Body of pancreas (tissue), 4 donors: ENCODE measurements at regions not wholly inside any gene's neighbourhood (a gene's known extent, or its start where the extent isn't known, plus 50 kb on each side); places are given as distances from the start of the nearest gene placed in this dataset.
"Not testable (repeated sequence)": the region's sequence is repeated elsewhere in the genome, so short reads cannot be mapped to it uniquely, and the experiment has no call there.

Source experiments
- ATAC-seq: fragments of 150-250 bp; one replicate; pipeline ENCODE4 v1.9.1; 2016
- DNase-seq, 4 donors: peaks; one replicate each; pipeline ENCODE4 v3.0.0-alpha.2; 2019
- H3K27ac ChIP-seq, 4 donors: fragments of 200-600 bp; sonication (generic); 1 replicate in 3 of 4; 2 replicates in 1 of 4; pipeline versions ENCODE4 v1.5.1 to v1.6.1; 2016 to 2019; ENCODE audit warnings: mild to moderate bottlenecking in 1 of 4, mixed read lengths in 1 of 4, moderate library complexity in 1 of 4
- H3K27me3 ChIP-seq, 2 donors: fragments of 200-600 bp; sonication (generic); one replicate each; pipeline ENCODE4 v1.6.0; 2016; ENCODE audit warnings: mild to moderate bottlenecking in 1 of 2
- H3K36me3 ChIP-seq, 2 donors: fragments of 200-600 bp; sonication (generic); replicated peaks in 1 of 2; 2 replicates each; pipeline ENCODE4 v1.5.1; 2016; ENCODE audit warnings: low read depth in 2 of 2; ENCODE audit not compliant: insufficient read depth in 1 of 2
- H3K4me1 ChIP-seq: fragments of 200-600 bp; sonication (generic); one replicate; pipeline ENCODE4 v1.6.0; 2016
- H3K4me3 ChIP-seq, 2 donors: fragments of 200-600 bp; sonication (generic); 1 replicate in 1 of 2; 2 replicates in 1 of 2; pipeline ENCODE4 v1.5.1; 2016 to 2019
- H3K9me3 ChIP-seq, 3 donors: fragments of 200-600 bp; sonication (generic); 1 replicate in 2 of 3; 2 replicates in 1 of 3; pipeline ENCODE4 v1.5.1; 2016
- CTCF ChIP-seq, 7 experiments: fragments of 450-650 bp in 4 of 7; fragments of 200-600 bp in 3 of 7; sonication (generic) in 3 of 7; IDR thresholded peaks; one replicate each; pipeline ENCODE4 v1.5.1; 2016 to 2019; ENCODE audit warnings: antibody characterized with exemption in 7 of 7
- POLR2A ChIP-seq, 3 donors: fragments of 450-650 bp; IDR thresholded peaks; one replicate each; pipeline ENCODE4 v1.6.1; 2016; ENCODE audit warnings: antibody characterized with exemption in 3 of 3, mild to moderate bottlenecking in 2 of 3
- WGBS, 2 donors: methylation state at CpG; one replicate each; pipeline ENCODE4 v1.1.5; 2017; 5-methylcytosine and 5-hydroxymethylcytosine counted together
- intact Hi-C: fragments of 100-400 bp; cut with DNase I; formaldehyde crosslinking; loops from one replicate; pipeline ENCODE4 v1.15.1; 2023

GRCh38 chr10:9449530-9449929 is 1395.0 kb downstream of the GATA3 start:
- intact Hi-C loops = no loop called here
- DNase-seq (no peak), ATAC-seq (no peak)
- H3K27ac ChIP-seq = no peak overlapping the region
- H3K9me3 ChIP-seq = peaks cover 0 to 7% (median 0%) of the 10 kb centered on the region in 3 donors
- 62 to 65% methylated on average over 2 of the region's 2 CpGs for WGBS, 2 donors
- no peaks in the 10 kb centered on the region for H3K4me1 ChIP-seq
- no peaks in the 10 kb centered on the region for H3K36me3 ChIP-seq
- H3K27me3 ChIP-seq = no peaks in the 10 kb centered on the region
- TF ChIP-seq POLR2A (IDR thresholded peaks at IDR 0.05) (no peak), CTCF (IDR thresholded peaks at IDR 0.05) (no peak)
- H3K4me3 ChIP-seq = no peak overlapping the region

- 58 to 59% methylated on average over 2 of the region's 2 CpGs for WGBS, 2 donors
- DNase-seq = no peak
- Histone ChIP-seq H3K4me1 (no peaks in the 10 kb centered on the region), H3K4me3 (no peak overlapping the region), H3K27me3 (no peaks in the 10 kb centered on the region), H3K36me3 (no peaks in the 10 kb centered on the region), H3K9me3 (peaks cover 0 to 7% (median 0%) of the 10 kb centered on the region in 3 donors), H3K27ac (no peak overlapping the region)
- no peak for ATAC-seq
- TF ChIP-seq POLR2A (IDR thresholded peaks at IDR 0.05) (no peak), CTCF (IDR thresholded peaks at IDR 0.05) (no peak)
- intact Hi-C loops = no loop called here
These were observed 1396.3 kb downstream of the GATA3 start for GRCh38 chr10:9450801-9451200.

DNA sequence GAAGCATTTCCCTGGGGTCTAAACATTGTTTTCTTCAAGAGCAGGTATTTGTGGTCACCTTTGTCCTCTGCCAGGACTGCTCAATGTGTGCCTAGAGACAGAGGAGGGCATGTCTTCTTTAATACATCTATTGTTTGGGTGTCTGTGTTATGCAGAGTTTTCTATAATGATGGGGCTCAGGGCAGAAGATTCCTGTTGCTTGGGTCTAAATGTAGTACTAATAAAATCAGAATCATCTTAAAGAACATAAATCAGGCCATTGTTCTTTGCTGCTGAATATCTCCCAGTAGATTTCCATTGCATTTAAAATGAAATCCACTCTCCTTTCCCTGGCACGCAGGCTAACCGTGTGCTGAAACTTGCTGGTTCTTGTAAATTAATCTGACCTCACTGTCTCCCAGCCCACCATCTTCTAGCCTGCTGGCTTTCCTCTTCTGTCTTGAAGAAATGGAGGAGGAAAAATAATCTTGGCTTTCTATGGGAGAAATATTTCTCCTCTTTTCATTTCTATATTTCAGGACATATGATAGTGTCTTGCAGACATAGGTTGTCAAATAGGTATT is 1396.8 kb downstream of the GATA3 start:
- H3K27ac ChIP-seq = no peak overlapping the region
- DNase-seq (no peak), ATAC-seq (no peak)
- no peak for TF ChIP-seq CTCF (IDR thresholded peaks at IDR 0.05)
- TF ChIP-seq POLR2A (IDR thresholded peaks at IDR 0.05) = no peak
- H3K27me3 ChIP-seq = no peaks in the 10 kb centered on the region
- intact Hi-C loops = no loop called here
- no peak overlapping the region for H3K4me3 ChIP-seq
- WGBS, 2 donors = 79 to 81% methylated on average over 2 of the region's 2 CpGs
- peaks cover 0 to 7% (median 0%) of the 10 kb centered on the region in 3 donors for H3K9me3 ChIP-seq
- H3K4me1 ChIP-seq = no peaks in the 10 kb centered on the region
- no peaks in the 10 kb centered on the region for H3K36me3 ChIP-seq

GRCh38 chr10:9452056-9452455 is 1397.6 kb downstream of the GATA3 start:
- TF ChIP-seq POLR2A (IDR thresholded peaks at IDR 0.05) (no peak), CTCF (IDR thresholded peaks at IDR 0.05) (no peak)
- 59 to 72% methylated on average over 1 of the region's 1 CpG for WGBS, 2 donors
- Histone ChIP-seq H3K27me3 (no peaks in the 10 kb centered on the region), H3K36me3 (no peaks in the 10 kb centered on the region), H3K9me3 (peaks cover 0 to 7% (median 0%) of the 10 kb centered on the region in 3 donors), H3K27ac (no peak overlapping the region), H3K4me3 (no peak overlapping the region), H3K4me1 (no peaks in the 10 kb centered on the region)
- intact Hi-C loops = no loop called here
- DNase-seq (no peak), ATAC-seq (no peak)

DNA sequence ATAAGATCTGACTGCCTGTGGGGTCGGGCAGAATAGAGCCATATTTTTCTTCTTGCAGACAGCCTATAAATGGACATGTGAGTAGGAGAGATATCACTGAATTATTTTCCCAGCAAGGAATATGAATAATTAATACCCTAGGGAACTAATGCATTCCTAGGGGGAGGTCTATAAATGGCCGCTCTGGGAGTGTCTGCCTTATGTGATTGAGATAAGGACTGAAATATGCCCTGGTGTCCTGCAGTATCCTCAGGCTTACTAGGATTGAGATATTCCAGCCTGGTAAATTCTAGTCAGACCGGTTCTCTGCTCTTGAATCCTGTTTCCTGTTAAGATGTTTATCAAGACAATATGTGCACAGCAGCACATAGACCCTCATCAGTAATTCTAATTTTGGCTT is 1399.4 kb downstream of the GATA3 start:
- 69 to 81% methylated on average over 3 of the region's 3 CpGs for WGBS, 2 donors
- intact Hi-C loops, H3K4me3 ChIP-seq, DNase-seq, H3K4me1 ChIP-seq, H3K9me3 ChIP-seq, H3K27ac ChIP-seq, H3K27me3 ChIP-seq, ATAC-seq, H3K36me3 ChIP-seq: not testable (repeated sequence)
